Tibial nerve (tissue), 4 donors: ENCODE measurements at regions not wholly inside any gene's neighbourhood (a gene's known extent, or its start where the extent isn't known, plus 50 kb on each side); places are given as distances from the start of the nearest gene placed in this dataset.

ENCODE experiments used
- CTCF ChIP-seq, 5 experiments: fragments of 200-600 bp in 3 of 5; fragments of 450-650 bp in 2 of 5; sonication (generic) in 3 of 5; IDR thresholded peaks; one replicate each; pipeline ENCODE4 v1.5.1; 2016 to 2019; ENCODE audit warnings: antibody characterized with exemption in 5 of 5, mild to moderate bottlenecking in 3 of 5, moderate library complexity in 2 of 5
- EP300 ChIP-seq, 2 donors: sonication (generic); formaldehyde crosslinking; IDR thresholded peaks; one replicate each; pipeline ENCODE4 v1.6.1; 2017; ENCODE audit warnings: antibody characterized with exemption in 2 of 2, mild to moderate bottlenecking in 1 of 2
- POLR2A ChIP-seq, 2 donors: fragments of 450-650 bp; IDR thresholded peaks; one replicate each; pipeline ENCODE4 v1.6.1; 2017; ENCODE audit warnings: antibody characterized with exemption in 2 of 2, mild to moderate bottlenecking in 2 of 2, moderate library complexity in 2 of 2

DNA sequence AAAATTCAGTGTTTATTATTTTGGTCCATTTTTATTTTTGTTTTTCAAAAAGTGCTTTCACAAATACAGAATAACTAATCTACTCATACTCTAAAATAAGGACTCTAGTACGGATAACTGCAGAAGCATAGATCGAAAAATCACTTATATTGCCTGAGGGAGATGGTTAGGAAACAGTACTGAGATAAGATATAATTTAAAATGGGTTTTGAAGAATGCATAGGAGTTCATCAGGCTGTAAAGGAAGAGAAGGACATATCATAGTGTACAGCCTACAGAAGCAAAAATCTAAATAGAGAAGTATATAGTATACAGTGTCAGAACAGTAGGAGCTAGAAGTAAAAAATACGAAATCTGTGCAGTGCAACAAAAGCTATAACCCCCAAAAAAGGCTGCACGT is 247.4 kb downstream of the SOX11 start:
- TF ChIP-seq CTCF (IDR thresholded peaks at IDR 0.05) (no peak), POLR2A (IDR thresholded peaks at IDR 0.05) (no peak), EP300 (IDR thresholded peaks at IDR 0.05) (no peak)
